SW 1271 (cell line): ENCODE measurements at regions not wholly inside any gene's neighbourhood (a gene's known extent, or its start where the extent isn't known, plus 50 kb on each side); places are given as distances from the start of the nearest gene placed in this dataset.

Source experiments
- DNase-seq, 2 experiments: peaks; one replicate each; lab custom pipeline; 2025; lab: John Stamatoyannopoulos, UW

- no peak for DNase-seq
Measured at GRCh38 chr3:155029941-155030340, 50.2 kb upstream of the MME start.

GRCh38 chr3:155026999-155027591 lies 53.0 kb upstream of the MME start:
- no peak for DNase-seq

GRCh38 chr3:155024006-155024638 lies 56.0 kb upstream of the MME start:
- peak in 1 of 2 experiments; percentile 21 for DNase-seq

- DNase-seq = no peak
Measured at GRCh38 chr3:155022896-155023295, 57.2 kb upstream of the MME start.

GRCh38 chr3:155019575-155019974 lies 60.5 kb upstream of the MME start:
- DNase-seq = no peak

- DNase-seq = peak in 1 of 2 experiments; percentile 22
Measured at GRCh38 chr3:155018621-155019330, 61.3 kb upstream of the MME start.

- DNase-seq = no peak
Measured at GRCh38 chr3:155015776-155016436, 64.2 kb upstream of the MME start.

GRCh38 chr3:155014953-155015352 lies 65.2 kb upstream of the MME start:
- DNase-seq = no peak

- no peak for DNase-seq
Measured at GRCh38 chr3:155013427-155013826, 66.7 kb upstream of the MME start.

GRCh38 chr3:155012584-155012983 lies 67.5 kb upstream of the MME start:
- DNase-seq = no peak

- DNase-seq = no peak
Measured at GRCh38 chr3:155010416-155010815, 69.7 kb upstream of the MME start.

GRCh38 chr3:155009217-155009616 lies 70.9 kb upstream of the MME start:
- no peak for DNase-seq

GRCh38 chr3:155007729-155008128 lies 72.4 kb upstream of the MME start:
- no peak for DNase-seq

- DNase-seq = no peak
Measured at GRCh38 chr3:155001289-155002010, 78.7 kb upstream of the MME start.

GRCh38 chr3:154992655-154993054 lies 87.5 kb upstream of the MME start:
- DNase-seq = no peak

- DNase-seq = no peak
Measured at GRCh38 chr3:154990543-154990942, 89.6 kb upstream of the MME start.

- DNase-seq = no peak
Measured at GRCh38 chr3:154987846-154988245, 92.3 kb upstream of the MME start.

GRCh38 chr3:154981664-154982063 lies 98.5 kb upstream of the MME start:
- DNase-seq = no peak

GRCh38 chr3:154981201-154981600 lies 98.9 kb upstream of the MME start:
- DNase-seq = no peak

- no peak for DNase-seq
Measured at GRCh38 chr3:154979331-154979730, 100.8 kb upstream of the MME start.

GRCh38 chr3:154977666-154978065 lies 102.5 kb upstream of the MME start:
- DNase-seq = no peak
